GM23338 (cell line): ENCODE measurements at regions not wholly inside any gene's neighbourhood (a gene's known extent, or its start where the extent isn't known, plus 50 kb on each side); places are given as distances from the start of the nearest gene placed in this dataset.

Source experiments
- ATAC-seq: fragments of 200-7000 bp; cut with Tn5 transposase; 3 replicates; pipeline ENCODE4 v1.9.1; 2020
- DNase-seq: peaks from one replicate; pipeline ENCODE4 v3.0.0-alpha.2; 2015; ENCODE audit warnings: low spot score
- H2AFZ ChIP-seq: fragments of 200-600 bp; sonication (generic); 2 replicates; pipeline ENCODE4 v1.8.0; 2016; ENCODE audit warnings: antibody characterized with exemption, mild to moderate bottlenecking, moderate library complexity
- H3F3A ChIP-seq: fragments of 200-600 bp; sonication (generic); replicated peaks from 2 replicates; pipeline ENCODE4 v1.8.0; 2017; ENCODE audit warnings: antibody characterized with exemption, mixed run types, low read depth
- H3K27ac ChIP-seq: fragments of 200-600 bp; sonication (generic); 2 replicates; pipeline ENCODE4 v1.6.1; 2016; ENCODE audit warnings: low read depth
- H3K27me3 ChIP-seq: fragments of 200-600 bp; sonication (generic); 2 replicates; pipeline ENCODE4 v1.8.0; 2016; ENCODE audit warnings: mild to moderate bottlenecking, mixed run types, moderate library complexity; ENCODE audit not compliant: insufficient read depth
- H3K36me3 ChIP-seq: fragments of 200-600 bp; sonication (generic); 2 replicates; pipeline ENCODE4 v1.8.0; 2016; ENCODE audit warnings: mild to moderate bottlenecking; ENCODE audit not compliant: insufficient read depth
- H3K4me1 ChIP-seq: fragments of 200-600 bp; sonication (generic); 2 replicates; pipeline ENCODE4 v1.8.0; 2016; ENCODE audit warnings: mild to moderate bottlenecking, moderate library complexity; ENCODE audit not compliant: insufficient read depth
- H3K4me2 ChIP-seq: fragments of 200-600 bp; sonication (generic); 2 replicates; pipeline ENCODE4 v1.7.1; 2017; ENCODE audit warnings: mixed run types
- H3K4me3 ChIP-seq: fragments of 200-600 bp; sonication (generic); 2 replicates; pipeline ENCODE4 v1.6.1; 2016; ENCODE audit warnings: mixed run types
- H3K79me2 ChIP-seq: fragments of 200-600 bp; sonication (generic); replicated peaks from 2 replicates; pipeline ENCODE4 v1.8.0; 2017; ENCODE audit warnings: mild to moderate bottlenecking; ENCODE audit not compliant: insufficient read depth
- H3K9me2 ChIP-seq: fragments of 200-600 bp; sonication (generic); 2 replicates; pipeline ENCODE4 v1.8.0; 2017; ENCODE audit not compliant: insufficient read depth
- H4K20me1 ChIP-seq: fragments of 200-600 bp; sonication (generic); replicated peaks from 2 replicates; pipeline ENCODE4 v1.8.0; 2017; ENCODE audit warnings: mild to moderate bottlenecking; ENCODE audit not compliant: insufficient read depth
- H3K27ac Mint-ChIP-seq: 2 replicates; pipeline ENCODE4 v1.8.0; 2020; ENCODE audit warnings: inconsistent platforms, mild to moderate bottlenecking, moderate library complexity, mixed read lengths
- H3K27me3 Mint-ChIP-seq: 3 replicates; pipeline ENCODE4 v1.8.0; 2022; ENCODE audit warnings: low read depth, mild to moderate bottlenecking, moderate library complexity, mixed read lengths, inconsistent platforms; ENCODE audit not compliant: insufficient read depth, poor library complexity
- H3K36me3 Mint-ChIP-seq: 3 replicates; pipeline ENCODE4 v1.8.0; 2021; ENCODE audit warnings: low read depth, mild to moderate bottlenecking, inconsistent platforms, moderate library complexity, mixed read lengths
- H3K4me1 Mint-ChIP-seq: 3 replicates; pipeline ENCODE4 v1.8.0; 2020; ENCODE audit warnings: mild to moderate bottlenecking, inconsistent platforms, mixed read lengths
- H3K4me3 Mint-ChIP-seq: 3 replicates; pipeline ENCODE4 v1.8.0; 2021; ENCODE audit warnings: moderate library complexity, mild to moderate bottlenecking, inconsistent platforms, mixed read lengths
- H3K9me3 Mint-ChIP-seq: 3 replicates; pipeline ENCODE4 v1.8.0; 2020; ENCODE audit warnings: moderate library complexity, mild to moderate bottlenecking, inconsistent platforms, mixed read lengths
- CREB1 ChIP-seq: fragments of 250-450 bp; sonication (Bioruptor Pico); IDR thresholded peaks from 2 replicates; pipeline ENCODE4 v1.5.0; 2020; ENCODE audit warnings: low read depth, mild to moderate bottlenecking, moderate library complexity
- CTCF ChIP-seq, 2 experiments: fragments of 200-600 bp in 1 of 2; sonication (generic) in 1 of 2; conservative IDR thresholded peaks; 2 replicates each; pipeline versions ENCODE4 v1.5.1 to v1.6.1; 2016 to 2017; ENCODE audit warnings: antibody characterized with exemption in 2 of 2, low read depth in 2 of 2, mild to moderate bottlenecking in 2 of 2, moderate library complexity in 1 of 2
- ETS1 ChIP-seq: IDR thresholded peaks from 2 replicates; pipeline ENCODE4 v1.6.1; 2016; ENCODE audit warnings: antibody characterized with exemption
- EZH2 ChIP-seq: fragments of 200-600 bp; sonication (generic); IDR thresholded peaks from one replicate; pipeline ENCODE4 v1.8.0; 2017; ENCODE audit warnings: antibody characterized with exemption, mild to moderate bottlenecking, low read depth; ENCODE audit not compliant: unreplicated experiment
- EZH2phosphoT487 ChIP-seq: fragments of 200-600 bp; sonication (generic); IDR thresholded peaks from one replicate; pipeline ENCODE4 v1.8.1; 2018; ENCODE audit warnings: antibody characterized with exemption; ENCODE audit not compliant: unreplicated experiment
- JUNB ChIP-seq: IDR thresholded peaks from one replicate; pipeline ENCODE4 v1.6.1; 2016; ENCODE audit warnings: antibody characterized with exemption; ENCODE audit not compliant: unreplicated experiment
- NANOG ChIP-seq: IDR thresholded peaks from 2 replicates; pipeline ENCODE4 v1.6.1; 2016; ENCODE audit warnings: antibody characterized with exemption, borderline replicate concordance
- POLR2AphosphoS5 ChIP-seq: IDR thresholded peaks from 2 replicates; pipeline ENCODE4 v1.6.1; 2016; ENCODE audit warnings: antibody characterized with exemption, low read depth
- REST ChIP-seq: IDR thresholded peaks from one replicate; pipeline ENCODE4 v1.6.1; 2018; ENCODE audit warnings: antibody characterized with exemption; ENCODE audit not compliant: unreplicated experiment
- STAT1 ChIP-seq: IDR thresholded peaks from one replicate; pipeline ENCODE4 v1.6.1; 2016; ENCODE audit warnings: antibody characterized with exemption; ENCODE audit not compliant: unreplicated experiment
- ZNF114 ChIP-seq: fragments of 250-450 bp; sonication (Bioruptor Pico); IDR thresholded peaks from 2 replicates; pipeline ENCODE4 v1.5.0; 2020; ENCODE audit warnings: mild to moderate bottlenecking, moderate library complexity
- ZNF331 ChIP-seq: fragments of 250-450 bp; sonication (Bioruptor Pico); IDR thresholded peaks from 2 replicates; pipeline ENCODE4 v1.5.0; 2020; ENCODE audit warnings: low read depth, mild to moderate bottlenecking, moderate library complexity
- ZNF462 ChIP-seq: fragments of 250-450 bp; sonication (Bioruptor Pico); IDR thresholded peaks from 2 replicates; pipeline ENCODE4 v1.5.0; 2020; ENCODE audit warnings: mild to moderate bottlenecking, moderate library complexity

- Mint-ChIP-seq H3K27me3 (peaks cover 30% of the 10 kb centered on the region), H3K4me1 (peaks cover 46% of the 10 kb centered on the region), H3K27ac (no peak overlapping the region), H3K9me3 (peaks cover 3% of the 10 kb centered on the region; the same call in 1 of the 3 replicates), H3K4me3 (no peak overlapping the region), H3K36me3 (no peaks in the 10 kb centered on the region)
- no peak overlapping the region for H3K4me2 ChIP-seq
- H3F3A ChIP-seq: no peaks in the 10 kb centered on the region
- H3K27ac ChIP-seq: no peak overlapping the region
- no peaks in the 10 kb centered on the region for H3K27me3 ChIP-seq
- no peak overlapping the region for H2AFZ ChIP-seq
- no peaks in the 10 kb centered on the region for H3K9me2 ChIP-seq
- ATAC-seq: no peak
- no peaks in the 10 kb centered on the region for H3K36me3 ChIP-seq
- no peak for TF ChIP-seq REST
- no peak for TF ChIP-seq ZNF114 (CRISPR knock-in tag)
- no peak for TF ChIP-seq ZNF462 (CRISPR knock-in tag)
- no peak for TF ChIP-seq NANOG
- no peak for TF ChIP-seq ETS1
- TF ChIP-seq STAT1: no peak
- no peak for TF ChIP-seq CTCF (conservative IDR thresholded peaks at IDR 0.05; ENCODE audit: low read depth in 2 of 2)
- TF ChIP-seq CREB1 (CRISPR knock-in tag): no peak
- TF ChIP-seq EZH2: no peak
- TF ChIP-seq ZNF331: no peak
- TF ChIP-seq JUNB: no peak
- TF ChIP-seq POLR2AphosphoS5: no peak
- no peak for TF ChIP-seq EZH2phosphoT487
- H3K4me1 ChIP-seq: peaks cover 15% of the 10 kb centered on the region
- no peak overlapping the region for H3K4me3 ChIP-seq
- H3K79me2 ChIP-seq: no peaks in the 10 kb centered on the region
- DNase-seq: no peak
- no peaks in the 10 kb centered on the region for H4K20me1 ChIP-seq
Measured at GRCh38 chr4:3832536-3833220, 66.5 kb downstream of the ADRA2C start.
